SK-N-SH treated with all-trans-retinoic acid at 6 μM for 48 hours (cell line): ENCODE measurements at regions not wholly inside any gene's neighbourhood (a gene's known extent, or its start where the extent isn't known, plus 50 kb on each side); places are given as distances from the start of the nearest gene placed in this dataset.

Experiments used
- ATAC-seq: fragments of 200-7000 bp; cut with Tn5 transposase; 3 replicates; pipeline ENCODE4 v1.9.1; 2020; ENCODE audit warnings: mild to moderate bottlenecking, moderate library complexity
- ARNTL ChIP-seq: fragments of 450-650 bp; formaldehyde crosslinking; IDR thresholded peaks from 2 replicates; pipeline ENCODE4 v1.5.0; 2020; ENCODE audit warnings: low read depth, mild to moderate bottlenecking, moderate library complexity, borderline replicate concordance
- BACH2 ChIP-seq: fragments of 250-450 bp; sonication (Bioruptor Pico); IDR thresholded peaks from 2 replicates; pipeline ENCODE4 v1.9.0; 2021; ENCODE audit warnings: mild to moderate bottlenecking, borderline replicate concordance
- CSDC2 ChIP-seq: fragments of 250-450 bp; sonication (Bioruptor Pico); IDR thresholded peaks from 2 replicates; pipeline ENCODE4 v1.5.0; 2020; ENCODE audit warnings: mild to moderate bottlenecking, moderate library complexity
- ESRRG ChIP-seq: fragments of 250-450 bp; sonication (Bioruptor Pico); IDR thresholded peaks from 2 replicates; pipeline ENCODE4 v1.6.1; 2021; ENCODE audit warnings: mild to moderate bottlenecking
- GLIS3 ChIP-seq: fragments of 250-450 bp; sonication (Bioruptor Pico); IDR thresholded peaks from 2 replicates; pipeline ENCODE4 v1.5.0; 2020; ENCODE audit warnings: mild to moderate bottlenecking, moderate library complexity
- ISL1 ChIP-seq: fragments of 250-450 bp; sonication (Bioruptor Pico); IDR thresholded peaks from 2 replicates; pipeline ENCODE4 v2.1.2; 2022; ENCODE audit warnings: mild to moderate bottlenecking, moderate library complexity
- OSR1 ChIP-seq: fragments of 250-450 bp; sonication (Bioruptor Pico); IDR thresholded peaks from 2 replicates; pipeline ENCODE4 v1.8.0; 2022; ENCODE audit warnings: moderate library complexity, mild to moderate bottlenecking, inconsistent platforms
- POU6F1 ChIP-seq: fragments of 250-450 bp; sonication (Bioruptor Pico); IDR thresholded peaks from 2 replicates; pipeline ENCODE4 v1.8.0; 2021; ENCODE audit warnings: low read depth, mild to moderate bottlenecking, moderate library complexity, borderline replicate concordance
- PPARA ChIP-seq: fragments of 250-450 bp; sonication (Bioruptor Pico); IDR thresholded peaks from 2 replicates; pipeline ENCODE4 v1.5.0; 2020; ENCODE audit warnings: mild to moderate bottlenecking, borderline replicate concordance
- RARB ChIP-seq: fragments of 250-450 bp; sonication (Bioruptor Pico); IDR thresholded peaks from 2 replicates; pipeline ENCODE4 v1.8.0; 2021; ENCODE audit warnings: mild to moderate bottlenecking, moderate library complexity
- SNAI2 ChIP-seq: fragments of 250-450 bp; sonication (Bioruptor Pico); IDR thresholded peaks from 2 replicates; pipeline ENCODE4 v1.5.0; 2020; ENCODE audit warnings: mild to moderate bottlenecking, moderate library complexity
- TCF4 ChIP-seq: fragments of 250-450 bp; sonication (Bioruptor Pico); IDR thresholded peaks from 2 replicates; pipeline ENCODE4 v1.8.0; 2021; ENCODE audit warnings: mild to moderate bottlenecking, moderate library complexity, borderline replicate concordance
- TOX ChIP-seq: fragments of 250-450 bp; sonication (Bioruptor Pico); IDR thresholded peaks from 2 replicates; pipeline ENCODE4 v1.8.0; 2021; ENCODE audit warnings: mild to moderate bottlenecking, moderate library complexity, borderline replicate concordance
- TSHZ2 ChIP-seq: fragments of 250-450 bp; sonication (Bioruptor Pico); IDR thresholded peaks from 2 replicates; pipeline ENCODE4 v1.5.0; 2020; ENCODE audit warnings: mild to moderate bottlenecking, moderate library complexity
- ZC3H10 ChIP-seq: fragments of 250-450 bp; sonication (Bioruptor Pico); IDR thresholded peaks from 2 replicates; pipeline ENCODE4 v1.5.1; 2021; ENCODE audit warnings: mild to moderate bottlenecking, moderate library complexity
- ZFP3 ChIP-seq: fragments of 250-450 bp; sonication (Bioruptor Pico); IDR thresholded peaks from 2 replicates; pipeline ENCODE4 v1.5.0; 2020; ENCODE audit warnings: mild to moderate bottlenecking, moderate library complexity
- ZFP30 ChIP-seq: fragments of 450-650 bp; formaldehyde crosslinking; IDR thresholded peaks from 2 replicates; pipeline ENCODE4 v1.5.0; 2022; ENCODE audit warnings: mild to moderate bottlenecking, moderate library complexity
- ZNF8 ChIP-seq: fragments of 450-650 bp; formaldehyde crosslinking; IDR thresholded peaks from 2 replicates; pipeline ENCODE4 v1.5.0; 2020; ENCODE audit warnings: mild to moderate bottlenecking, moderate library complexity
- TF ChIP-seq, protein P1 (sequence below): fragments of 250-450 bp; sonication (Bioruptor Pico); IDR thresholded peaks from 2 replicates; pipeline ENCODE4 v1.5.1; 2020; ENCODE audit warnings: low read depth, mild to moderate bottlenecking, moderate library complexity

DNA sequence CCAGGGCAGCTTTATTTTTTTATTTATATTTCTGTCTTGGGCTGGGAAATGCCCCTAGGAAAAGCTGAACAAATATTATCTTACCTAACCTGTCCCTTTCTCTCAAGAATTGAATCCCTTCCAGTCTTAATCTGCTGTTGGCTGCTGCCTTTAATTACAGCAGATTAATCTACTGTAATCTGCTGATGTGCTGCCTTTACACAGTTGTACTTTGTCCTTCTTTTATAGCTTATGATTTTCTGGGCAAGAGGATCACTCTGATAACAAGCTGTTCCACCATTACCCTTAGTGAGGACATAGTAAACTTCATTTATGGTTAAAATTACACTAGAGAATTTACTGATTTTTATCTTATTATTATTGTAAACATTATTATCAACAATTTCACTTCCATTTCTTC, 234.5 kb upstream of the MAN1A1 start:
- no peak for TF ChIP-seq OSR1
- no peak for ATAC-seq

DNA sequence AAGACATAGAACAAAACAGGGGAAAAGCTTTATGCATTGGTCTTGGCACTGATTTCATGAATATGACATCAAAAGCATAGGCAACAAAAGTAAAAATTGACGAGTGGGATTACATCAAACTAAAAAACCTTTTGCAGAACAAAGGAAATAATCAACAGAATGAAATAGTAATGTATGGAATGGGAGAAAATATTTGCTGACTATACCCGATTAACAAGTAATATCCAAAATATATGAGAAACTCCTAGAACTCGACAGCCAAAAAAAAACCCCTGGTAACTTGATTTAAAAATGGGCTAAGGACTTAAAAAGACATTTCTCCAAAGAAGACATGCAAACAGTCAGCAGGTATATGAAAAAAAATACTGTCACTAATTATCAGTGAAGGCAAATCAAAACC, 231.7 kb upstream of the MAN1A1 start:
- ATAC-seq: no peak
- TF ChIP-seq SNAI2: no peak

GRCh38 chr6:119575721-119576120, 226.2 kb upstream of the MAN1A1 start:
- TF ChIP-seq ZFP30 (CRISPR knock-in tag) (no peak), SNAI2 (no peak), POU6F1 (CRISPR knock-in tag) (no peak), GLIS3 (no peak), TCF4 (CRISPR knock-in tag) (no peak), OSR1 (no peak), PPARA (CRISPR knock-in tag) (no peak), CSDC2 (CRISPR knock-in tag) (no peak)
- TF ChIP-seq, all 23 proteins: peak for 0
- no peak for ATAC-seq

- TF ChIP-seq BACH2 (CRISPR knock-in tag): no peak
- TF ChIP-seq POU6F1 (CRISPR knock-in tag): no peak
- TF ChIP-seq, protein P1, sequence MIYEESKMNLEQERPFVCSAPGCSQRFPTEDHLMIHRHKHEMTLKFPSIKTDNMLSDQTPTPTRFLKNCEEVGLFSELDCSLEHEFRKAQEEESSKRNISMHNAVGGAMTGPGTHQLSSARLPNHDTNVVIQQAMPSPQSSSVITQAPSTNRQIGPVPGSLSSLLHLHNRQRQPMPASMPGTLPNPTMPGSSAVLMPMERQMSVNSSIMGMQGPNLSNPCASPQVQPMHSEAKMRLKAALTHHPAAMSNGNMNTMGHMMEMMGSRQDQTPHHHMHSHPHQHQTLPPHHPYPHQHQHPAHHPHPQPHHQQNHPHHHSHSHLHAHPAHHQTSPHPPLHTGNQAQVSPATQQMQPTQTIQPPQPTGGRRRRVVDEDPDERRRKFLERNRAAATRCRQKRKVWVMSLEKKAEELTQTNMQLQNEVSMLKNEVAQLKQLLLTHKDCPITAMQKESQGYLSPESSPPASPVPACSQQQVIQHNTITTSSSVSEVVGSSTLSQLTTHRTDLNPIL (CRISPR knock-in tag): no peak
- TF ChIP-seq RARB (CRISPR knock-in tag): no peak
- TF ChIP-seq ZFP3: no peak
- TF ChIP-seq ESRRG (CRISPR knock-in tag): no peak
- TF ChIP-seq ARNTL (CRISPR knock-in tag): no peak
- TF ChIP-seq ISL1 (CRISPR knock-in tag): no peak
- no peak for TF ChIP-seq SNAI2
- no peak for TF ChIP-seq TCF4 (CRISPR knock-in tag)
- no peak for TF ChIP-seq TSHZ2 (CRISPR knock-in tag)
- TF ChIP-seq CSDC2 (CRISPR knock-in tag): no peak
- TF ChIP-seq TOX: no peak
- TF ChIP-seq PPARA (CRISPR knock-in tag): no peak
- TF ChIP-seq ZFP30 (CRISPR knock-in tag): no peak
- TF ChIP-seq ZC3H10: no peak
- ATAC-seq: no peak
Observed at GRCh38 chr6:119568580-119568979, 219.0 kb upstream of the MAN1A1 start.

DNA sequence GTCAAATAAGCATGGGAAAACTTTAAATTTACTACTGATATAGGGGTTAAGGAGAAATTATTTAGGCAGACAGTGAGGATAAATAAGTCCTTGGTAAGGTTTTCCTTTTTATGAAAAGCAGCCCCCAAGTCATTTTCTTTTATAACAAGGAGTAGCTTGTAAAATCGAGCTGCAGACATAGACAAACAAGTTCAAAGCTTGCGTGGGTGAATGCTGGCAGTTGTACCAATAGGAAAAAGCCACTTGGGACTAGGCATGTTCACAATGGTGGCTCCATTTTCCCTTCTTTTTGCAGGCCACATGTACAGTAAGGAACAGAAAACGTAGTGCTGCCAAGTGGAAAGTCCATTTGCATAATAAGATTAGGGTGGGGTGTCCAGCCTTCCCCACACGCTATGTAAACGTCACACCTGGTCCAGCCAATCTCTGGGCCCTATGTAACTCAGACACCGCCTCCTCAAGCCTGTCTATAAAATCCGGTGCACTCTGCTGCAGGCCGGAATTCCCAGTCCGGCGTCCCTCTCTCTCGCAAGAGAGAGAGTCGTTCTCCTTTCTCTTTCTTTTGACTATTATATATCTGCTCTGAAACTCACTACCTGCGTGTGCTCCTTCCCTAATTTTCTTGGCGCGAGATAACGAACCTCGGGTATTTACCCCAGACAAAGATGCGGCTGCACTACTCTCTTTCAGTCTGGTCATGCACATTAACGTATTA, 217.1 kb upstream of the MAN1A1 start:
- no peak for ATAC-seq

More for the DNA sequence above, 217.1 kb upstream of the MAN1A1 start:
- TF ChIP-seq ZFP30 (CRISPR knock-in tag): no peak
- TF ChIP-seq ZNF8 (CRISPR knock-in tag): no peak
- no peak for TF ChIP-seq TSHZ2 (CRISPR knock-in tag)
- TF ChIP-seq PPARA (CRISPR knock-in tag): no peak
- TF ChIP-seq, protein P1 (CRISPR knock-in tag): no peak
